ENCODE measurements at regions not wholly inside any gene's neighbourhood (a gene's known extent, or its start where the extent isn't known, plus 50 kb on each side); places are given as distances from the start of the nearest gene placed in this dataset.

GRCh38 chr6:165753506-165753905 lies 90.5 kb upstream of the PDE10A start:
- H3K27ac ChIP-seq = no peak overlapping the region
- no peak for TF ChIP-seq CTCF (IDR thresholded peaks at IDR 0.05)
- TF ChIP-seq EZH2 (IDR thresholded peaks at IDR 0.05) = no peak
- TF ChIP-seq EZH2phosphoT487 (IDR thresholded peaks at IDR 0.05) = no peak
- H3K4me3 ChIP-seq = no peak overlapping the region
- no peak for DNase-seq (ENCODE audit: low spot score)
- H3K4me1 ChIP-seq = no peaks in the 10 kb centered on the region
- H3K27me3 ChIP-seq = no peaks in the 10 kb centered on the region
- no peaks in the 10 kb centered on the region for H3K36me3 Mint-ChIP-seq
- no peaks in the 10 kb centered on the region for H3F3A ChIP-seq (ENCODE audit: low read depth)
- no peak overlapping the region for H3K4me2 ChIP-seq
- H2AFZ ChIP-seq (replicated peaks) = no peak overlapping the region
- H4K20me1 ChIP-seq (ENCODE audit: low read depth) = no peaks in the 10 kb centered on the region
- peaks cover 6% of the 10 kb centered on the region for H3K27me3 Mint-ChIP-seq (ENCODE audit: insufficient read depth, low read depth)
- H3K4me1 Mint-ChIP-seq = no peaks in the 10 kb centered on the region
- H3K9me3 ChIP-seq (ENCODE audit: low read depth) = no peaks in the 10 kb centered on the region
- no peak overlapping the region for H3K9ac ChIP-seq
- H3K36me3 ChIP-seq = no peaks in the 10 kb centered on the region
- peaks cover 5% of the 10 kb centered on the region for H3K9me3 Mint-ChIP-seq
- no peak overlapping the region for H3K4me3 Mint-ChIP-seq
- H3K27ac Mint-ChIP-seq = no peak overlapping the region
- no peaks in the 10 kb centered on the region for H3K79me2 ChIP-seq (ENCODE audit: low read depth)

- H3K4me1 ChIP-seq = no peaks in the 10 kb centered on the region
- no peaks in the 10 kb centered on the region for H3F3A ChIP-seq (ENCODE audit: low read depth)
- H2AFZ ChIP-seq (replicated peaks) = no peak overlapping the region
- no peaks in the 10 kb centered on the region for H3K36me3 Mint-ChIP-seq
- no peak overlapping the region for H3K4me2 ChIP-seq
- no peak for DNase-seq (ENCODE audit: low spot score)
- no peaks in the 10 kb centered on the region for H3K79me2 ChIP-seq (ENCODE audit: low read depth)
- H3K27ac Mint-ChIP-seq = no peak overlapping the region
- no peaks in the 10 kb centered on the region for H3K27me3 ChIP-seq
- H3K4me3 Mint-ChIP-seq = no peak overlapping the region
- peaks cover 8% of the 10 kb centered on the region for H3K27me3 Mint-ChIP-seq (ENCODE audit: insufficient read depth, low read depth)
- H3K9ac ChIP-seq = no peak overlapping the region
- no peaks in the 10 kb centered on the region for H4K20me1 ChIP-seq (ENCODE audit: low read depth)
- no peaks in the 10 kb centered on the region for H3K36me3 ChIP-seq
- no peaks in the 10 kb centered on the region for H3K9me3 ChIP-seq (ENCODE audit: low read depth)
- peaks cover 5% of the 10 kb centered on the region for H3K9me3 Mint-ChIP-seq
- H3K4me1 Mint-ChIP-seq = no peaks in the 10 kb centered on the region
- no peak overlapping the region for H3K4me3 ChIP-seq
- H3K27ac ChIP-seq = no peak overlapping the region
- TF ChIP-seq EZH2 (IDR thresholded peaks at IDR 0.05) (no peak), CTCF (IDR thresholded peaks at IDR 0.05) (no peak), EZH2phosphoT487 (IDR thresholded peaks at IDR 0.05) (no peak)
Observed at GRCh38 chr6:165752451-165752850, 89.4 kb upstream of the PDE10A start.

- Histone ChIP-seq H2AFZ (replicated peaks) (no peak overlapping the region), H3K27ac (no peak overlapping the region), H4K20me1 (ENCODE audit: low read depth) (no peaks in the 10 kb centered on the region), H3K79me2 (ENCODE audit: low read depth) (no peaks in the 10 kb centered on the region), H3K36me3 (no peaks in the 10 kb centered on the region), H3K4me3 (no peak overlapping the region), H3K9ac (no peak overlapping the region), H3F3A (ENCODE audit: low read depth) (no peaks in the 10 kb centered on the region), H3K9me3 (ENCODE audit: low read depth) (no peaks in the 10 kb centered on the region), H3K27me3 (no peaks in the 10 kb centered on the region), H3K4me2 (no peak overlapping the region), H3K4me1 (no peaks in the 10 kb centered on the region)
- H3K27me3 Mint-ChIP-seq (ENCODE audit: insufficient read depth, low read depth) = peaks cover 8% of the 10 kb centered on the region
- TF ChIP-seq EZH2phosphoT487 (IDR thresholded peaks at IDR 0.05) (no peak), CTCF (IDR thresholded peaks at IDR 0.05) (no peak), EZH2 (IDR thresholded peaks at IDR 0.05) (no peak)
- H3K4me3 Mint-ChIP-seq = no peak overlapping the region
- no peak overlapping the region for H3K27ac Mint-ChIP-seq
- H3K9me3 Mint-ChIP-seq = peaks cover 5% of the 10 kb centered on the region
- no peak for DNase-seq (ENCODE audit: low spot score)
- H3K36me3 Mint-ChIP-seq = no peaks in the 10 kb centered on the region
- no peaks in the 10 kb centered on the region for H3K4me1 Mint-ChIP-seq
Observed at GRCh38 chr6:165751486-165751885, 88.4 kb upstream of the PDE10A start.

- Histone ChIP-seq H3K79me2 (ENCODE audit: low read depth) (no peaks in the 10 kb centered on the region), H3K4me2 (no peak overlapping the region), H3K27me3 (no peaks in the 10 kb centered on the region), H3K27ac (no peak overlapping the region), H4K20me1 (ENCODE audit: low read depth) (no peaks in the 10 kb centered on the region), H3K9ac (no peak overlapping the region), H2AFZ (replicated peaks) (no peak overlapping the region), H3K4me1 (no peaks in the 10 kb centered on the region), H3F3A (ENCODE audit: low read depth) (no peaks in the 10 kb centered on the region), H3K4me3 (no peak overlapping the region), H3K36me3 (no peaks in the 10 kb centered on the region), H3K9me3 (ENCODE audit: low read depth) (no peaks in the 10 kb centered on the region)
- H3K4me1 Mint-ChIP-seq = no peaks in the 10 kb centered on the region
- no peak for DNase-seq (ENCODE audit: low spot score)
- no peaks in the 10 kb centered on the region for H3K36me3 Mint-ChIP-seq
- H3K27me3 Mint-ChIP-seq (ENCODE audit: insufficient read depth, low read depth) = peaks cover 9% of the 10 kb centered on the region
- H3K9me3 Mint-ChIP-seq = peaks cover 5% of the 10 kb centered on the region
- H3K27ac Mint-ChIP-seq = no peak overlapping the region
- no peak overlapping the region for H3K4me3 Mint-ChIP-seq
- TF ChIP-seq CTCF (IDR thresholded peaks at IDR 0.05) = no peak
- TF ChIP-seq EZH2phosphoT487 (IDR thresholded peaks at IDR 0.05) = no peak
- no peak for TF ChIP-seq EZH2 (IDR thresholded peaks at IDR 0.05)
Observed at GRCh38 chr6:165749163-165749562, 86.1 kb upstream of the PDE10A start.
